ENCODE measurements at regions not wholly inside any gene's neighbourhood (a gene's known extent, or its start where the extent isn't known, plus 50 kb on each side); places are given as distances from the start of the nearest gene placed in this dataset.

DNA sequence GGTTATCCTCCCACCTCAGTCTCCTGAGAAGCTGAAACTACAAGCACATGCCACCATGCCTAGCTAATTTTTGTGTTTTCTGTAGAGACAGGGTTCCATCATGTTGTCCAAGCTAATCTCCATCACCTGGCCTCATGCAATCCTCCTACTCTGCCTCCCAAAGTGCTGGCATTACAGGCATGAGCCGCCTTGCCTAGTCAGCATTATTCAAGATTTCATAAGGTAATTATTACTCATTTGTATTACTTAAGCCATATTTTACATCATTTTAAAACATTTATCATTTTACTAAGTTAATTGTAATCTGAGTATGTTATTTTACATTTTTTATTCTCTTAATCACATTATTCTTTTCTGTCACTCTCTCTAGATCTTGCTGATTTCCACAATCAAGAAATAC lies 1575.6 kb downstream of the NCAM2 start:
- no peak for DNase-seq (ENCODE audit: low spot score)

GRCh38 chr21:22575165-22575584 lies 1577.0 kb downstream of the NCAM2 start:
- DNase-seq (ENCODE audit: low spot score) = peak; percentile 18

DNA sequence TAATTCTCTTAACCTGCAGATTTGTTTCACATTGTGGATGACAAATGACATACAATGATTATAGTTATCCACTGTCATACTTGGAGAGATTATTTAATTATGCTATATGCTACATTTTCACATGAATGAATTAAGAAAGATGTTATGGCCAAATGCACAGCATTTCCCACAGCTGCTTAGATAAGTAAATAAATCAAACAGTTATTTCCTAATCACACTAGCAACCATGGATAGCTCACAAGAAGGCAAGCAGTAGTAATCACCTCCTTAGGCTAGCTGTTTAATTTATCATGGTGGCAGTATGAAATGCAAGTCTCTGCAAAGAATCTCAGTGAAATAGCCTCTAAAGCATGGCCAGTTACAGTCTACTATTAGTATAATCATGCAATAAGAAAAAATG lies 1581.5 kb downstream of the NCAM2 start:
- no peak for DNase-seq (ENCODE audit: low spot score)

GRCh38 chr21:22582026-22582425 lies 1583.8 kb downstream of the NCAM2 start:
- DNase-seq (ENCODE audit: low spot score) = no peak

- no peak for DNase-seq (ENCODE audit: low spot score)
Observed at GRCh38 chr21:22584308-22584707, 1586.1 kb downstream of the NCAM2 start.

DNA sequence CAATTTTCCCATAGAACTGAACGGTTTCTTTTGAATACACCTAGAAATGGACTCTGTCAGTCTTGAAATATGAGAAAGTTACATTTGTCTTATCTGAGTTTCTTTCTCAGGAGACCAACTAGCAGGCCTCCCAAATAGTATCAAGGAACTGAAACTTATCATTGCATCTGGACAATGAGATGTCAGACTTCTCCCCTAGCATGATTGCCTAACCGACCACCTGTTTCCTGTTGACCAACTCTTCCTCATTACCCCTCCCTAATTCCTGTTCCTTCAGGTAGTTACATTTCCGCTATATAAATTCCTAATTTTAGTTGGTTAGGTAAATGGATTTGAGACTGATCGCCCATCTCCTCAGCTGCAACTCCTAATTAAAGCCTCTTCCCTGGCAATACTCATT lies 1587.3 kb downstream of the NCAM2 start:
- no peak for DNase-seq (ENCODE audit: low spot score)

- no peak for DNase-seq (ENCODE audit: low spot score)
Observed at GRCh38 chr21:22597660-22598255, 1599.5 kb downstream of the NCAM2 start.

DNA sequence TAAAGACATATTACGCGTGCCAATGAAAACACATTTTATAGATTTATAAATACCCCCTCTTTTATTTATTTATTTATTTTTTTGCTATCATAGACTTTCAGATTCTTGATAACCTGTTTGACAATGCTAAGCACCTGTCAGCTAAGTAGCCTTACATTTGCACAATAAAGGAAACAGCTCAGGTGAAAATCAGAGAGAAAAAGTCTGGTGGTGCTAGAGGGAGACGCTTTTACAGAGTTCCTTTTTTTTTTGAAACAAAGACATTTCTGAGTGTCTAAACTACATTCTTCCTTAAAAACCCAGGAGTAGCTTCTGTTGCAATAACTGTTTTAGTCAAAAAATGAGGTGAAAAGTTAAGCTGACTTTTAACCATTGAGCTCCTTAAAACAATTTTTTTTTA lies 1611.6 kb downstream of the NCAM2 start:
- no peak for DNase-seq (ENCODE audit: low spot score)

GRCh38 chr21:22627911-22628310 lies 1629.7 kb downstream of the NCAM2 start:
- no peak for DNase-seq (ENCODE audit: low spot score)

DNA sequence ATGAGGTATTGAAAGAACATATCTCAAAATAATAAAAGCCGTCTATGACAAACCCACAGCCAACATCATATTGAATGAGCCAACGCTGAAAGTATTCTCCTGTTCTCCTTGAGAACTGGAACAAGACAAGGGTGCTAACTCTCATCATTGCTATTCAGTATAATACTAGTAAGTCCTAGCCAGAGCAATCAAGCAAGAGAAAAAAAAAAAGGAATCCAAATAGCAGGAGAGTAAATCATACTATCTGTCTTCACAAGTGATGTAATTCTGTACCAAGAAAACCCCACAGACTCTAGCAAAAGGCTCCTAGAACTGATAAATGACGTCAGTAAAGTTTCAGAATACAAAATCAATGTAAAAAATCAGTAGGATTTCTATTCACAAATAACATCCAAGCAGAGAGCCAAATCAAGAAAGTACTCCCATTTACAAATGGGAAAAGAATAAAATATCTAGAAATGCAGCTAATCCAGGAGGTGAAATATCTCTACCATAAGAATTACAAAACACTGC lies 1632.8 kb downstream of the NCAM2 start:
- DNase-seq (ENCODE audit: low spot score) = no peak

- no peak for DNase-seq (ENCODE audit: low spot score)
Observed at GRCh38 chr21:22632176-22632575, 1634.0 kb downstream of the NCAM2 start.

- no peak for DNase-seq (ENCODE audit: low spot score)
Observed at GRCh38 chr21:22649246-22649645, 1651.0 kb downstream of the NCAM2 start.

DNA sequence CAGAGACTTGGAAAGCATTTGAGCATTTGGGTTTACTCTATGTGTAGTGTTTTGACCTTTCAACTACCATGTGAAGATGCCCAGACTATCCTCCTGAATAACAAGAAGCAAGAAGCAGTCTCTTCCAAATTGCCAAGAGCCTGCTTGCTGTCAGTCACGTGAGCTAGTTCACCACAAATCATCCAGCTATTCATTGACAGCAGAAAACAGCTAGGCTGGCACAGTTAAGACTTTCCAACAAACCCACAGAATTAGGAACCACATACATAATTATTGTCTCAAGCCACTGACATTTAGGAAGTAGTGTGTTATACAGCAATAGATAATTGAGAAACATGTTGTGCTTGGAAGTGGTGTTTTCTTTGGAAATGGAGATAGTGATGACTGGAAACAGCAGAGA lies 1652.0 kb downstream of the NCAM2 start:
- DNase-seq (ENCODE audit: low spot score) = no peak

- no peak for DNase-seq (ENCODE audit: low spot score)
Observed at GRCh38 chr21:22657781-22658180, 1659.6 kb downstream of the NCAM2 start.

GRCh38 chr21:22670148-22670547 lies 1671.9 kb downstream of the NCAM2 start:
- DNase-seq (ENCODE audit: low spot score) = no peak

- peak; percentile 7 for DNase-seq (ENCODE audit: low spot score)
Observed at GRCh38 chr21:22679207-22679606, 1681.0 kb downstream of the NCAM2 start.

DNA sequence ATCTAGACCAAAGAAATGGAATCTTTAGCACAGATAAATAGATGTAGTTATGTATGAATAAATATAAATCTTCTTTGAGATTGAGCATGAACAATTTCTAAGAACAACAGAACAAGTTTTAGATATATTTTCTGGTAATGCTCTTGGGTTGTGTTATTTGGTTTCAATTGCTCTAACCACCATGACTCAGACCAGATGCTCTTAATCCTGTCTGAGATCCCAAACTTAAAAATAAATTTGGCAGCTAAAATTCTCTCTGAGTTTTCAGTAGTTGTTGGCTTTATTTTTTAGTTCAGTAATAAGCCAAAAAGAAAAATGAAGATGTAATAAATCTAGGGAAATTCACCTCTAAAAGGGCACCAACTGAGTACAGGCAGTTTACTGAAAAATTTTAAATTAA lies 1693.4 kb downstream of the NCAM2 start:
- DNase-seq (ENCODE audit: low spot score) = peak; percentile 8

GRCh38 chr21:22703521-22703920 lies 1705.3 kb downstream of the NCAM2 start:
- no peak for DNase-seq (ENCODE audit: low spot score)

GRCh38 chr21:22710721-22711120 lies 1712.5 kb downstream of the NCAM2 start:
- no peak for DNase-seq (ENCODE audit: low spot score)

DNA sequence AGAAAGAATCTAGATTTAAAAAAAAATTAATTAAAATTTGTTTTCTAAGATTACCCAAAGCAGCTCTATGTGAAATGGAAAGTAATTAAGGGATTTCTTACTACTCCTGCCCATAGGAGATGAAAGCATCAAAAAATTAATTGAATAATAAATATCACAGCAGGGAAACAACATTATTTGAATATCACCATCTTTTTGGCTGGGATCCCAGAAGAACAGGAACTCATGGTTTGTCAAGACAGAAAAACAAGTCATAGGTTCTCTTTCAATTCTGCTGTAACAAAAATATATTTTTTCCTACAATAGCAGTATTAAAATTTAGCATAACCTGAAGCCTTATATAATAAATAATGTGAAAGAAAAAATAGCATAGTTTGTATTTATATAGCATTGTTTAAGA lies 1713.4 kb downstream of the NCAM2 start:
- no peak for DNase-seq (ENCODE audit: low spot score)

DNA sequence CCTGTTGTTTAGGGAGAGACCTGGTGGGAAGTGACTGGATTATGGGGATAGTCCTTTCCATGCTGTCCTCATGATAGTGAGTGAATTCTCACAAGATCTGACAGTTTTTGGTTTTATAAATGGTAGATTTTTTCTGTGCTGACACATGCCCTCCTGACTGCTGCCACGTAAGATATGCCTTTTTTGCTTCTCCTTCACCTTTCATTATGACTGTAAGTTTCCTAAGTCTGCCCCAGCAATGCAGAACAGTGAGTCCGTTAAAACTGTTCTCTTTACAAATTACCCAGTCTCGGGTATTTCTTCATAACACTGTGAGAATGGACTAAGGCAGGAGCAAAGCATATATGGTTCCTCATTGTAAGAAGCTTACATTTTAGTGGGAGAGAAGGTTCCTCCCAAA lies 1727.2 kb downstream of the NCAM2 start:
- no peak for DNase-seq (ENCODE audit: low spot score)

DNA sequence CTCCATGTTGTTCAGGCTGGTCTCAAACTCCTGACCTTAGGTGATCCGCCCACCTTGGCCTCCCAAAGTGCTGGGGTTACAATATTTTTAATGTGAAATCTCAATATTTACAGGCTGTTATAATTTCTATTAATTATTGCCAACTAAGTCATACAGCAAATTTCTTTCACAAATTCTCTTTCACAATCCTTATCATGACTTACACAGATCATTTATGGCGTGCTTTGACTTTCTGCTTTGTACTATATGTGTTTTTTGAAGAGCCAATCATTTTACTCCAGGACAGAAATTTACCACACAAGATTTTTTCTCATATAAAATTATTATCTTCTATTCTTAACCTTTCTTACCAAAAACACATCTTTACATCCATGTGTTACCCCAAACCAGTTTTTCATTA lies 1729.9 kb downstream of the NCAM2 start:
- DNase-seq (ENCODE audit: low spot score) = no peak

GRCh38 chr21:22743085-22743484 lies 1744.9 kb downstream of the NCAM2 start:
- no peak for DNase-seq (ENCODE audit: low spot score)

DNA sequence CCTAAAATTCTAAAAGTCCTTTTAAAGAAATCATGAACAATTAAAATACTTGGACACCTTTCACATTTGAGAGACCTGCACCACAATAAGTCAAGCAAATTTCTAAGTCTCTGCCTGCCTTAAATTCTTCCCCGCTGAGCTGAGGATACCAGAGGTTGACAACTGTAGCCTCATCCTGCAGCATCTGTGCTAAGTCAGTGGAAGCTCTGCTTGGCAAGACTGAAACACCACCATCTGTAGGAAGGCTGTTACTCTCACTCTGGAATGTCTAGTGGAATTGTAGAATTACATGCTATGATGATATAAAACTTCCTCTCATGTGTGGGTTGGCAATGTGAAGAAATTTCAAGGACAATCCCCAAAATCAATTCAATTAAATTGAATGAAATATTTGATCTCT lies 1756.5 kb downstream of the NCAM2 start:
- no peak for DNase-seq (ENCODE audit: low spot score)

DNA sequence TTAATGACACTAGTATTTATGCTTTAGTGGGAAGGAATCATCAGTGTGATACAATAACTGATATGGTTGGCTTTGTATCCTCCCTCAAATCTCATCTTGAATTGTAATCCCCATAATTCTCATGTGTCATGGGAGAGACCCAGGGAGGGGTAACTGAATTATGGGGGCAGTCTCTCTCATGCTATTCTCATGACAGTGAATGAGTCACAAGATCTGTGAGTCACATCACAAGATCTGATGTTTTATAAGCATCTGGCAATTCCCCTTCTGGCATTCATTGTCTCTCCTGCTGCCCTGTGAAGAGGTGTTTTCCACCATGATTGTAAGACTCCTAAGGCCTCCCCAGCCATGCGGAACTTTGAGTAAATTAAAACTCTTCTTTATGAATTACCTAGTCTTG lies 1760.3 kb downstream of the NCAM2 start:
- no peak for DNase-seq (ENCODE audit: low spot score)

All from Ammon's horn (tissue), 1 donor.